ENCODE measurements at regions not wholly inside any gene's neighbourhood (a gene's known extent, or its start where the extent isn't known, plus 50 kb on each side); places are given as distances from the start of the nearest gene placed in this dataset.

DNA sequence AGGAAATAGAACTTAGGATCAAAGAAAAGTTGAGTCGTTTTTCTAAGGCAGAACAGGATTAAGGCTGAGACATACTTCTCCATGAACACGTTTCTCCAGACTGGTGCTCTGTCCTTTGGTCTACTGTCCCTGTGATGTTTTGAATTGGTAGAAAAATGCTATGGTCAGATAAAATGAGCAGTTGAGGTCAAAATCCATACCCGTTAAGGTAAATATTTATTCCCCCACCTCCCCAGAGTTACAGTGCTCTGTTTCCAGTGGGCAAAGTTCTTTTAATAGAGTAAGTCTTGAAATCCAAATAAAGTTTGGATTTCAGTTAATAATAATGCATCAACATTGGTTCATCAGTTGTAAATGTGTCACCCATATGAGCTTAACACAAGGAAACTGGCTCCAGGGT lies 74.5 kb downstream of the PTHLH start:
- ChIA-PET POLR2A (no interaction called here), CTCF (no interaction called here)
- Histone ChIP-seq H3K27ac (ENCODE audit: low read depth in 2 of 2, low read length in 1 of 2) (peak overlapping the region in 1 of 2 experiments; percentile 90; a peak in 2 of 4 replicates), H2AFZ (ENCODE audit: low read depth) (no peak overlapping the region), H4K20me1 (ENCODE audit: insufficient read depth) (no peaks in the 10 kb centered on the region), H3F3A (replicated peaks; ENCODE audit: insufficient read depth) (peaks cover 10% of the 10 kb centered on the region), H3K4me1 (ENCODE audit: control insufficient read depth in 1 of 2, insufficient read depth in 2 of 2, low read depth in 1 of 2, low read length in 1 of 2) (peaks cover 0 to 5% of the 10 kb centered on the region in 2 experiments; a peak in 1 of 4 replicates), H3K9ac (no peak overlapping the region), H3K9me3 (no peaks in the 10 kb centered on the region), H3K9me2 (no peaks in the 10 kb centered on the region), H3K4me3 (ENCODE audit: low read depth in 2 of 2, low read length in 1 of 2) (no peak overlapping the region), H3K36me3 (replicated peaks in 1 of 2; ENCODE audit: control insufficient read depth in 1 of 2, insufficient read depth in 2 of 2, low read length in 1 of 2) (no peaks in the 10 kb centered on the region), H3K27me3 (ENCODE audit: insufficient read depth) (no peaks in the 10 kb centered on the region), H3K4me2 (no peak overlapping the region), H3K79me2 (ENCODE audit: insufficient read depth) (no peaks in the 10 kb centered on the region)
- no peak for DNase-seq
- TF ChIP-seq POLR2AphosphoS5 (IDR thresholded peaks at IDR 0.05; ENCODE audit: low read depth, low read length) (no peak), USF1 (IDR thresholded peaks at IDR 0.05; ENCODE audit: borderline replicate concordance, low read depth) (no peak), IRF3 (IDR thresholded peaks at IDR 0.05; ENCODE audit: low read depth, low read length) (no peak), TCF12 (IDR thresholded peaks at IDR 0.05) (no peak), FOXM1 (IDR thresholded peaks at IDR 0.05; ENCODE audit: low read depth) (no peak), MAX (IDR thresholded peaks at IDR 0.05; ENCODE audit: low read depth) (no peak), EZH2phosphoT487 (IDR thresholded peaks at IDR 0.05; ENCODE audit: borderline replicate concordance, low read depth) (no peak), FOXJ3 (CRISPR knock-in tag; IDR thresholded peaks at IDR 0.05) (no peak), MXI1 (IDR thresholded peaks at IDR 0.05; ENCODE audit: low read depth, low read length) (no peak), RXRA (IDR thresholded peaks at IDR 0.05; ENCODE audit: borderline replicate concordance, low read depth) (no peak), SIN3A (IDR thresholded peaks at IDR 0.05; ENCODE audit: borderline replicate concordance, low read depth, low read length) (no peak)
- TF ChIP-seq, protein P1, sequence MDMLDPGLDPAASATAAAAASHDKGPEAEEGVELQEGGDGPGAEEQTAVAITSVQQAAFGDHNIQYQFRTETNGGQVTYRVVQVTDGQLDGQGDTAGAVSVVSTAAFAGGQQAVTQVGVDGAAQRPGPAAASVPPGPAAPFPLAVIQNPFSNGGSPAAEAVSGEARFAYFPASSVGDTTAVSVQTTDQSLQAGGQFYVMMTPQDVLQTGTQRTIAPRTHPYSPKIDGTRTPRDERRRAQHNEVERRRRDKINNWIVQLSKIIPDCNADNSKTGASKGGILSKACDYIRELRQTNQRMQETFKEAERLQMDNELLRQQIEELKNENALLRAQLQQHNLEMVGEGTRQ (IDR thresholded peaks at IDR 0.05; ENCODE audit: borderline replicate concordance, low read depth, low read length): no peak
- TF ChIP-seq, protein P2, sequence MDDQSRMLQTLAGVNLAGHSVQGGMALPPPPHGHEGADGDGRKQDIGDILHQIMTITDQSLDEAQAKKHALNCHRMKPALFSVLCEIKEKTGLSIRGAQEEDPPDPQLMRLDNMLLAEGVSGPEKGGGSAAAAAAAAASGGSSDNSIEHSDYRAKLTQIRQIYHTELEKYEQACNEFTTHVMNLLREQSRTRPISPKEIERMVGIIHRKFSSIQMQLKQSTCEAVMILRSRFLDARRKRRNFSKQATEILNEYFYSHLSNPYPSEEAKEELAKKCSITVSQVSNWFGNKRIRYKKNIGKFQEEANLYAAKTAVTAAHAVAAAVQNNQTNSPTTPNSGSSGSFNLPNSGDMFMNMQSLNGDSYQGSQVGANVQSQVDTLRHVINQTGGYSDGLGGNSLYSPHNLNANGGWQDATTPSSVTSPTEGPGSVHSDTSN (IDR thresholded peaks at IDR 0.05): no peak
- WGBS (ENCODE audit: low lambda C conversion rate): 73% methylated on average over 3 of the region's 3 CpGs

Data from SK-N-SH (cell line).